GM10248 (cell line): ENCODE measurements at regions not wholly inside any gene's neighbourhood (a gene's known extent, or its start where the extent isn't known, plus 50 kb on each side); places are given as distances from the start of the nearest gene placed in this dataset.

ENCODE experiments used
- CTCF ChIA-PET: fragments of 300-600 bp; sonication (Branson Sonifier 250); formaldehyde crosslinking; extraction: SDS; loops from one replicate; lab custom pipeline; 2021; ENCODE audit warnings: antibody characterized with exemption; lab: Yijun Ruan, JAX
- POLR2A ChIA-PET: fragments of 350-650 bp; sonication (Branson Sonifier 250); formaldehyde crosslinking; extraction: SDS; loops from one replicate; lab custom pipeline; 2020; ENCODE audit warnings: antibody characterized with exemption; lab: Yijun Ruan, JAX
- DNase-seq: peaks from one replicate; pipeline ENCODE4 v3.0.0; 2012; ENCODE audit errors: extremely low spot score
- CTCF ChIP-seq: IDR thresholded peaks from 2 replicates; pipeline ENCODE4 v1.5.1; 2012; ENCODE audit warnings: mild to moderate bottlenecking, low read depth; ENCODE audit errors: extremely low read depth, missing control alignments, control extremely low read depth

GRCh38 chr2:36173760-36174404, 181.7 kb upstream of the CRIM1 start:
- no peak for TF ChIP-seq CTCF
- POLR2A ChIA-PET, result no interaction called here
- no peak for DNase-seq
- CTCF ChIA-PET, result interaction anchor here (2.4 kb wide), 1 partner anchor 15 kb away, joined by 7 read pairs; no protein-coding TSS in a partner anchor

GRCh38 chr2:36172824-36173223, 182.8 kb upstream of the CRIM1 start:
- CTCF ChIA-PET, result interaction anchor here (2.4 kb wide), 1 partner anchor 16 kb away, joined by 7 read pairs; no protein-coding TSS in a partner anchor
- TF ChIP-seq CTCF, result no peak
- DNase-seq, result no peak
- POLR2A ChIA-PET, result no interaction called here

- CTCF ChIA-PET, result no interaction called here
- POLR2A ChIA-PET, result no interaction called here
These were observed 184.8 kb upstream of the CRIM1 start for GRCh38 chr2:36170805-36171204.

GRCh38 chr2:36169843-36170242, 185.7 kb upstream of the CRIM1 start:
- ChIA-PET POLR2A (no interaction called here), CTCF (no interaction called here)
- no peak for TF ChIP-seq CTCF
- DNase-seq, result no peak

More at GRCh38 chr2:36170805-36171204, 184.8 kb upstream of the CRIM1 start:
- DNase-seq, result no peak
- TF ChIP-seq CTCF, result no peak

- TF ChIP-seq CTCF, result no peak
- ChIA-PET POLR2A (no interaction called here), CTCF (no interaction called here)
- DNase-seq, result no peak
These were observed 187.5 kb upstream of the CRIM1 start for GRCh38 chr2:36168115-36168514.

GRCh38 chr2:36165132-36165531, 190.4 kb upstream of the CRIM1 start:
- no peak for DNase-seq
- TF ChIP-seq CTCF, result no peak
- POLR2A ChIA-PET, result no interaction called here
- CTCF ChIA-PET, result interaction anchor here (0.9 kb wide), 1 partner anchor 21 kb away, joined by 3 read pairs; no protein-coding TSS in a partner anchor
